ENCODE measurements at regions not wholly inside any gene's neighbourhood (a gene's known extent, or its start where the extent isn't known, plus 50 kb on each side); places are given as distances from the start of the nearest gene placed in this dataset.
"Not testable (repeated sequence)": the region's sequence is repeated elsewhere in the genome, so short reads cannot be mapped to it uniquely, and the experiment has no call there.

GRCh38 chr3:184456476-184456875 lies 76.6 kb downstream of the CHRD start:
- intact Hi-C loops (cut with DNase I; ENCODE audit: low total_unique reads), result no loop called here
- DNase-seq, result no peak
- Histone ChIP-seq H3K36me3 (no peaks in the 10 kb centered on the region), H3K4me1 (no peaks in the 10 kb centered on the region), H3K27ac (no peak overlapping the region), H3K4me3 (no peak overlapping the region), H3K27me3 (peaks cover 0 to 7% (median 0%) of the 10 kb centered on the region in 3 donors), H3K9me3 (no peaks in the 10 kb centered on the region)
- 56 to 75% (median 65%) methylated on average over 4 of the region's 4 CpGs for WGBS, 5 donors
- TF ChIP-seq POLR2A (IDR thresholded peaks at IDR 0.05), result no peak
- no peak for TF ChIP-seq POLR2AphosphoS5 (IDR thresholded peaks at IDR 0.05)
- no peak for TF ChIP-seq EP300 (IDR thresholded peaks at IDR 0.05)
- TF ChIP-seq CTCF (IDR thresholded peaks at IDR 0.05), result no peak

- Histone ChIP-seq H3K4me1 (no peaks in the 10 kb centered on the region), H3K27me3 (peaks cover 0 to 7% (median 0%) of the 10 kb centered on the region in 3 donors), H3K9me3 (no peaks in the 10 kb centered on the region), H3K27ac (no peak overlapping the region), H3K36me3 (no peaks in the 10 kb centered on the region), H3K4me3 (no peak overlapping the region)
- no peak for TF ChIP-seq POLR2A (IDR thresholded peaks at IDR 0.05)
- no peak for TF ChIP-seq EP300 (IDR thresholded peaks at IDR 0.05)
- TF ChIP-seq POLR2AphosphoS5 (IDR thresholded peaks at IDR 0.05), result no peak
- no peak for TF ChIP-seq CTCF (IDR thresholded peaks at IDR 0.05)
- intact Hi-C loops (cut with DNase I; ENCODE audit: low total_unique reads), result no loop called here
- 90 to 100% (median 95%) methylated on average over 1 of the region's 1 CpG for WGBS, 5 donors
- no peak for DNase-seq
Observed at GRCh38 chr3:184457329-184457728, 77.5 kb downstream of the CHRD start.

- H3K27me3 ChIP-seq; H3K9me3 ChIP-seq; H3K27ac ChIP-seq; H3K4me1 ChIP-seq; H3K36me3 ChIP-seq; H3K4me3 ChIP-seq; intact Hi-C loops (cut with DNase I; ENCODE audit: low total_unique reads): not testable (repeated sequence)
- 95 to 97% (median 96%) methylated on average over 7 of the region's 7 CpGs for WGBS, 5 donors
- peak in 1 of 2 donors; percentile 14 for DNase-seq
Observed at GRCh38 chr3:184457784-184458377, 78.0 kb downstream of the CHRD start.

- Histone ChIP-seq H3K4me1 (no peaks in the 10 kb centered on the region), H3K9me3 (no peaks in the 10 kb centered on the region), H3K27me3 (peaks cover 0 to 7% (median 0%) of the 10 kb centered on the region in 3 donors), H3K36me3 (no peaks in the 10 kb centered on the region), H3K4me3 (no peak overlapping the region), H3K27ac (no peak overlapping the region)
- DNase-seq, result peak in 1 of 2 donors; percentile 9
- TF ChIP-seq POLR2A (IDR thresholded peaks at IDR 0.05), result no peak
- TF ChIP-seq CTCF (IDR thresholded peaks at IDR 0.05), result no peak
- TF ChIP-seq POLR2AphosphoS5 (IDR thresholded peaks at IDR 0.05), result no peak
- TF ChIP-seq EP300 (IDR thresholded peaks at IDR 0.05), result no peak
- 62 to 88% (median 70%) methylated on average over 4 of the region's 4 CpGs for WGBS, 5 donors
- intact Hi-C loops (cut with DNase I; ENCODE audit: low total_unique reads), result no loop called here
Observed at GRCh38 chr3:184459355-184459754, 79.5 kb downstream of the CHRD start.

- Histone ChIP-seq H3K36me3 (no peaks in the 10 kb centered on the region), H3K27ac (no peak overlapping the region), H3K27me3 (peaks cover 0 to 7% (median 0%) of the 10 kb centered on the region in 3 donors), H3K4me1 (no peaks in the 10 kb centered on the region), H3K4me3 (no peak overlapping the region), H3K9me3 (no peaks in the 10 kb centered on the region)
- no peak for DNase-seq
- no peak for TF ChIP-seq CTCF (IDR thresholded peaks at IDR 0.05)
- TF ChIP-seq POLR2A (IDR thresholded peaks at IDR 0.05), result no peak
- TF ChIP-seq EP300 (IDR thresholded peaks at IDR 0.05), result no peak
- no peak for TF ChIP-seq POLR2AphosphoS5 (IDR thresholded peaks at IDR 0.05)
- intact Hi-C loops (cut with DNase I; ENCODE audit: low total_unique reads), result no loop called here
- WGBS, 5 donors, result 73 to 83% (median 78%) methylated on average over 8 of the region's 8 CpGs
Observed at GRCh38 chr3:184460276-184460675, 80.4 kb downstream of the CHRD start.

All from stomach (tissue), 8 donors.